ENCODE measurements at regions not wholly inside any gene's neighbourhood (a gene's known extent, or its start where the extent isn't known, plus 50 kb on each side); places are given as distances from the start of the nearest gene placed in this dataset.
"Not testable (repeated sequence)": the region's sequence is repeated elsewhere in the genome, so short reads cannot be mapped to it uniquely, and the experiment has no call there.

- not testable (repeated sequence) for H3K27ac Mint-ChIP-seq, H3K27me3 Mint-ChIP-seq, H3K36me3 Mint-ChIP-seq
These were observed 645.9 kb downstream of the TYW1 start for GRCh38 chr7:67642542-67642941.

GRCh38 chr7:67644151-67644550 is 647.5 kb downstream of the TYW1 start:
- no peak overlapping the region for H3K4me3 Mint-ChIP-seq
- H3K9me3 Mint-ChIP-seq = peaks cover 0 to 10% (median 4%) of the 10 kb centered on the region in 3 donors
- H3K4me1 Mint-ChIP-seq = peaks cover 0 to 4% (median 0%) of the 10 kb centered on the region in 3 donors
- no peaks in the 10 kb centered on the region for H3K27me3 Mint-ChIP-seq
- peaks cover 2% of the 10 kb centered on the region for H3K36me3 Mint-ChIP-seq
- no peak overlapping the region for H3K27ac Mint-ChIP-seq

More at GRCh38 chr7:67642542-67642941, 645.9 kb downstream of the TYW1 start:
- not testable (repeated sequence) for H3K4me1 Mint-ChIP-seq, H3K4me3 Mint-ChIP-seq
- H3K9me3 Mint-ChIP-seq = peaks cover 0 to 10% (median 5%) of the 10 kb centered on the region in 3 donors

GRCh38 chr7:67652937-67653336 is 656.3 kb downstream of the TYW1 start:
- Mint-ChIP-seq H3K27me3 (no peaks in the 10 kb centered on the region), H3K4me3 (no peak overlapping the region), H3K4me1 (no peaks in the 10 kb centered on the region), H3K36me3 (peaks cover 2% of the 10 kb centered on the region), H3K27ac (no peak overlapping the region), H3K9me3 (peaks cover 2 to 6% (median 3%) of the 10 kb centered on the region in 3 donors)

- Mint-ChIP-seq H3K27ac (no peak overlapping the region), H3K27me3 (no peaks in the 10 kb centered on the region), H3K4me3 (no peak overlapping the region), H3K36me3 (peaks cover 2% of the 10 kb centered on the region), H3K4me1 (no peaks in the 10 kb centered on the region), H3K9me3 (peaks cover 3 to 6% (median 3%) of the 10 kb centered on the region in 3 donors)
These were observed 657.3 kb downstream of the TYW1 start for GRCh38 chr7:67653856-67654454.

GRCh38 chr7:67654642-67655041 is 658.0 kb downstream of the TYW1 start:
- Mint-ChIP-seq H3K27me3 (no peaks in the 10 kb centered on the region), H3K9me3 (peaks cover 3 to 6% (median 3%) of the 10 kb centered on the region in 3 donors), H3K27ac (no peak overlapping the region)

GRCh38 chr7:67655168-67655567 is 658.5 kb downstream of the TYW1 start:
- H3K4me1 Mint-ChIP-seq = no peaks in the 10 kb centered on the region
- peaks cover 2 to 6% (median 3%) of the 10 kb centered on the region in 3 donors for H3K9me3 Mint-ChIP-seq
- H3K27ac Mint-ChIP-seq = no peak overlapping the region
- H3K36me3 Mint-ChIP-seq = no peaks in the 10 kb centered on the region
- no peak overlapping the region for H3K4me3 Mint-ChIP-seq
- no peaks in the 10 kb centered on the region for H3K27me3 Mint-ChIP-seq

More at GRCh38 chr7:67654642-67655041, 658.0 kb downstream of the TYW1 start:
- no peak overlapping the region for H3K4me3 Mint-ChIP-seq
- no peaks in the 10 kb centered on the region for H3K4me1 Mint-ChIP-seq
- peaks cover 1% of the 10 kb centered on the region for H3K36me3 Mint-ChIP-seq

GRCh38 chr7:67659091-67659490 is 662.5 kb downstream of the TYW1 start:
- Mint-ChIP-seq H3K9me3 (peaks cover 8 to 10% (median 9%) of the 10 kb centered on the region in 3 donors), H3K4me1 (no peaks in the 10 kb centered on the region), H3K4me3 (no peak overlapping the region), H3K27ac (no peak overlapping the region), H3K36me3 (no peaks in the 10 kb centered on the region), H3K27me3 (no peaks in the 10 kb centered on the region)

GRCh38 chr7:67662804-67663203 is 666.2 kb downstream of the TYW1 start:
- Mint-ChIP-seq H3K27me3 (no peaks in the 10 kb centered on the region), H3K4me1 (no peaks in the 10 kb centered on the region), H3K27ac (no peak overlapping the region), H3K9me3 (peaks cover 2 to 9% (median 7%) of the 10 kb centered on the region in 3 donors), H3K36me3 (no peaks in the 10 kb centered on the region), H3K4me3 (no peak overlapping the region)

GRCh38 chr7:67663644-67664043 is 667.0 kb downstream of the TYW1 start:
- Mint-ChIP-seq H3K27me3 (no peaks in the 10 kb centered on the region), H3K9me3 (peaks cover 2 to 8% (median 7%) of the 10 kb centered on the region in 3 donors), H3K4me1 (no peaks in the 10 kb centered on the region), H3K27ac (no peak overlapping the region), H3K36me3 (no peaks in the 10 kb centered on the region), H3K4me3 (no peak overlapping the region)

GRCh38 chr7:67666359-67666758 is 669.7 kb downstream of the TYW1 start:
- H3K27me3 Mint-ChIP-seq, H3K36me3 Mint-ChIP-seq, H3K4me3 Mint-ChIP-seq, H3K27ac Mint-ChIP-seq, H3K4me1 Mint-ChIP-seq: not testable (repeated sequence)
- H3K9me3 Mint-ChIP-seq = peaks cover 6 to 27% (median 8%) of the 10 kb centered on the region in 3 donors

GRCh38 chr7:67671006-67671548 is 674.4 kb downstream of the TYW1 start:
- H3K27ac Mint-ChIP-seq = no peak overlapping the region
- H3K9me3 Mint-ChIP-seq = peaks cover 3 to 25% (median 13%) of the 10 kb centered on the region in 3 donors
- no peak overlapping the region for H3K4me3 Mint-ChIP-seq
- H3K4me1 Mint-ChIP-seq = no peaks in the 10 kb centered on the region
- no peaks in the 10 kb centered on the region for H3K27me3 Mint-ChIP-seq
- H3K36me3 Mint-ChIP-seq = no peaks in the 10 kb centered on the region

- Mint-ChIP-seq H3K27me3 (no peaks in the 10 kb centered on the region), H3K4me3 (no peak overlapping the region), H3K4me1 (no peaks in the 10 kb centered on the region), H3K27ac (no peak overlapping the region), H3K9me3 (peaks cover 3 to 36% (median 14%) of the 10 kb centered on the region in 3 donors), H3K36me3 (no peaks in the 10 kb centered on the region)
These were observed 677.2 kb downstream of the TYW1 start for GRCh38 chr7:67673861-67674260.

GRCh38 chr7:67674862-67675261 is 678.2 kb downstream of the TYW1 start:
- H3K27ac Mint-ChIP-seq, H3K4me1 Mint-ChIP-seq, H3K27me3 Mint-ChIP-seq, H3K4me3 Mint-ChIP-seq, H3K36me3 Mint-ChIP-seq: not testable (repeated sequence)
- H3K9me3 Mint-ChIP-seq = peaks cover 5 to 27% (median 11%) of the 10 kb centered on the region in 3 donors

GRCh38 chr7:67675971-67676370 is 679.3 kb downstream of the TYW1 start:
- H3K27me3 Mint-ChIP-seq = no peaks in the 10 kb centered on the region
- no peak overlapping the region for H3K27ac Mint-ChIP-seq
- H3K4me3 Mint-ChIP-seq = no peak overlapping the region
- H3K4me1 Mint-ChIP-seq = no peaks in the 10 kb centered on the region
- peaks cover 5 to 20% (median 8%) of the 10 kb centered on the region in 3 donors for H3K9me3 Mint-ChIP-seq
- no peaks in the 10 kb centered on the region for H3K36me3 Mint-ChIP-seq

GRCh38 chr7:67678419-67678818 is 681.8 kb downstream of the TYW1 start:
- Mint-ChIP-seq H3K27ac (no peak overlapping the region), H3K36me3 (no peaks in the 10 kb centered on the region), H3K9me3 (peaks cover 7 to 15% (median 11%) of the 10 kb centered on the region in 3 donors), H3K4me3 (no peak overlapping the region), H3K4me1 (no peaks in the 10 kb centered on the region), H3K27me3 (no peaks in the 10 kb centered on the region)

- H3K27me3 Mint-ChIP-seq = no peaks in the 10 kb centered on the region
- H3K27ac Mint-ChIP-seq = no peak overlapping the region
- H3K4me3 Mint-ChIP-seq = no peak overlapping the region
- no peaks in the 10 kb centered on the region for H3K4me1 Mint-ChIP-seq
- peaks cover 6 to 10% (median 9%) of the 10 kb centered on the region in 3 donors for H3K9me3 Mint-ChIP-seq
- no peaks in the 10 kb centered on the region for H3K36me3 Mint-ChIP-seq
These were observed 687.0 kb downstream of the TYW1 start for GRCh38 chr7:67683628-67684027.

Measured in IgD-negative memory B cell (primary cell).